Muscle layer of duodenum (tissue), 2 donors: ENCODE measurements at regions not wholly inside any gene's neighbourhood (a gene's known extent, or its start where the extent isn't known, plus 50 kb on each side); places are given as distances from the start of the nearest gene placed in this dataset.
A peak's percentile ranks its signal among the peaks of the same experiment; 100 is the strongest.

Experiments
- H3K27ac ChIP-seq: one replicate; pipeline ENCODE4 v1.7.0; 2013; ENCODE audit warnings: mild to moderate bottlenecking, low read length
- H3K27me3 ChIP-seq: one replicate; pipeline ENCODE4 v1.7.0; 2013; ENCODE audit warnings: low read depth, mild to moderate bottlenecking, control low read depth, low read length
- H3K36me3 ChIP-seq, 2 donors: one replicate each; pipeline ENCODE4 v1.7.0; 2013; ENCODE audit warnings: low read length in 2 of 2, control low read depth in 1 of 2, mild to moderate bottlenecking in 1 of 2; ENCODE audit not compliant: insufficient read depth in 2 of 2, control insufficient read depth in 1 of 2
- H3K4me1 ChIP-seq, 2 donors: one replicate each; pipeline ENCODE4 v1.7.0; 2013; ENCODE audit warnings: low read length in 2 of 2, mild to moderate bottlenecking in 2 of 2, control low read depth in 1 of 2, moderate library complexity in 1 of 2; ENCODE audit not compliant: insufficient read depth in 2 of 2, control insufficient read depth in 1 of 2
- H3K4me3 ChIP-seq, 2 donors: one replicate each; pipeline ENCODE4 v1.7.0; 2013; ENCODE audit warnings: low read length in 2 of 2, low read depth in 1 of 2, mild to moderate bottlenecking in 1 of 2
- H3K9me3 ChIP-seq, 2 donors: one replicate each; pipeline ENCODE4 v1.7.0; 2013; ENCODE audit warnings: low read length in 2 of 2, control low read depth in 1 of 2, mild to moderate bottlenecking in 1 of 2; ENCODE audit not compliant: control insufficient read depth in 1 of 2
- donor health status: healthy.

- Histone ChIP-seq H3K9me3 (no peaks in the 10 kb centered on the region), H3K4me1 (peaks cover 13 to 22% of the 10 kb centered on the region in 2 donors), H3K27ac (peak overlapping the region; percentile 26), H3K27me3 (no peaks in the 10 kb centered on the region), H3K36me3 (no peaks in the 10 kb centered on the region), H3K4me3 (no peak overlapping the region)
These were observed 116.0 kb downstream of the ETS2 start for GRCh38 chr21:38921511-38922251.

- Histone ChIP-seq H3K27ac (peak overlapping the region; percentile 26), H3K4me3 (no peak overlapping the region), H3K36me3 (no peaks in the 10 kb centered on the region), H3K27me3 (no peaks in the 10 kb centered on the region), H3K9me3 (no peaks in the 10 kb centered on the region), H3K4me1 (peaks cover 13 to 16% of the 10 kb centered on the region in 2 donors)
These were observed 115.1 kb downstream of the ETS2 start for GRCh38 chr21:38920631-38921398.

- H3K4me1 ChIP-seq = peaks cover 11 to 14% of the 10 kb centered on the region in 2 donors
- H3K27ac ChIP-seq = peak overlapping the region; percentile 52
- no peaks in the 10 kb centered on the region for H3K9me3 ChIP-seq
- H3K27me3 ChIP-seq = no peaks in the 10 kb centered on the region
- H3K36me3 ChIP-seq = no peaks in the 10 kb centered on the region
- H3K4me3 ChIP-seq = no peak overlapping the region
These were observed 113.0 kb downstream of the ETS2 start for GRCh38 chr21:38918607-38919346.

- no peaks in the 10 kb centered on the region for H3K27me3 ChIP-seq
- H3K36me3 ChIP-seq = no peaks in the 10 kb centered on the region
- peaks cover 14 to 15% of the 10 kb centered on the region in 2 donors for H3K4me1 ChIP-seq
These were observed 111.5 kb downstream of the ETS2 start for GRCh38 chr21:38917043-38917774.

GRCh38 chr21:38916214-38916964 lies 110.7 kb downstream of the ETS2 start:
- H3K27me3 ChIP-seq = no peaks in the 10 kb centered on the region
- peaks cover 14 to 15% of the 10 kb centered on the region in 2 donors for H3K4me1 ChIP-seq
- no peak overlapping the region for H3K27ac ChIP-seq
- H3K4me3 ChIP-seq = no peak overlapping the region
- no peaks in the 10 kb centered on the region for H3K9me3 ChIP-seq
- no peaks in the 10 kb centered on the region for H3K36me3 ChIP-seq

More at GRCh38 chr21:38917043-38917774, 111.5 kb downstream of the ETS2 start:
- no peaks in the 10 kb centered on the region for H3K9me3 ChIP-seq
- H3K4me3 ChIP-seq = no peak overlapping the region
- H3K27ac ChIP-seq = no peak overlapping the region

DNA sequence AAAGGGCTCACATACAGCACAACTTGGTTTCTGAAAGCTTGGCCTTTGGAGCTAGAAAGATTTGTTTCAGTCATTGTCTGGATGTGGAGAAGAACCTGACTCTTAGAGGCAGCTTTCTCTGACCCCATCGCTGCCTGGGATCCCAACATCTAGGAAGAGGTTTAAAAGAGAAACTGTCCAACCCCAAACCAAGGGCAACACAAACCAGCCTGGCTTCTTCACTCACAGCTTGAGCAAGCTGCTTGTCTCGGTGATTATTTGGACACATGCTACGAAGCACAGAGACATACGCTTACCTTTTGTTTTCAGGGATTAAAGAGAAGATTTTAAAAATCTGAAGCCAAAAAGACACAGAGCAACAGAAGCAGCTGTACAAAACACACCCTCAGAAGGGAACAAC lies 109.8 kb downstream of the ETS2 start:
- Histone ChIP-seq H3K4me1 (peaks cover 8 to 15% of the 10 kb centered on the region in 2 donors), H3K9me3 (no peaks in the 10 kb centered on the region), H3K36me3 (no peaks in the 10 kb centered on the region), H3K4me3 (no peak overlapping the region), H3K27me3 (no peaks in the 10 kb centered on the region), H3K27ac (no peak overlapping the region)

- H3K4me1 ChIP-seq = peaks cover 7 to 15% of the 10 kb centered on the region in 2 donors
- no peaks in the 10 kb centered on the region for H3K36me3 ChIP-seq
- H3K27ac ChIP-seq = peak overlapping the region; percentile 46
- H3K9me3 ChIP-seq = no peaks in the 10 kb centered on the region
- no peaks in the 10 kb centered on the region for H3K27me3 ChIP-seq
- no peak overlapping the region for H3K4me3 ChIP-seq
These were observed 109.0 kb downstream of the ETS2 start for GRCh38 chr21:38914528-38915293.

DNA sequence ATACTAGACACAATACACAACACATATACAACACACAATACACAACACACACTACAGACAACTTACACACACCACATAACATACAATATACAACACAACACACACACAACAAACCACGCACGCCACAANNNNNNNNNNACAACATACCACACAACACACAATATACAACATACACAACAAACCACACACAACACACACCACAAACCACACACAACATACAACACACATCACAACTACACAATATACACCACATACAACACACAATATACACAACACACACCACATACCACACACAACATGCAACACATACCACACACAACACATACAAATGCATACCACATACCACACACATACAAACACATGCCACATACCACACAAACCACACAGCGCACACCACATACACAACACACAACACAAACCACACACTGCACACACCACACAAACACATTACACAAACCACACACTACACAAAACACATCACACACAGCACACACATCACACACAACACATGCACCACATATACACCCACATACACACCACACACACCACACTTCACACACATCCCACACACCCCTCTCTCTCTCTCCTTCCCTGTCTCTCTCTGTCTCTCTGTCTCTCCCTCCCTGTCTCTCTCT lies 108.3 kb downstream of the ETS2 start:
- H3K4me3 ChIP-seq = no peak overlapping the region
- no peaks in the 10 kb centered on the region for H3K9me3 ChIP-seq
- H3K27ac ChIP-seq = peak overlapping the region; percentile 61
- H3K36me3 ChIP-seq = no peaks in the 10 kb centered on the region
- H3K4me1 ChIP-seq = peaks cover 7 to 12% of the 10 kb centered on the region in 2 donors
- H3K27me3 ChIP-seq = no peaks in the 10 kb centered on the region

GRCh38 chr21:38913120-38913892 lies 107.6 kb downstream of the ETS2 start:
- Histone ChIP-seq H3K4me1 (peaks cover 6 to 7% of the 10 kb centered on the region in 2 donors), H3K9me3 (no peaks in the 10 kb centered on the region), H3K4me3 (no peak overlapping the region), H3K36me3 (no peaks in the 10 kb centered on the region), H3K27ac (peak overlapping the region; percentile 83), H3K27me3 (no peaks in the 10 kb centered on the region)
